OCI-LY1 (cell line): ENCODE measurements at regions not wholly inside any gene's neighbourhood (a gene's known extent, or its start where the extent isn't known, plus 50 kb on each side); places are given as distances from the start of the nearest gene placed in this dataset.

Experiments used
- H2AFZ ChIP-seq: fragments of 200-600 bp; sonication (generic), shearing (Covaris generic); 2 replicates; pipeline ENCODE4 v1.6.0; 2014; ENCODE audit warnings: antibody characterized with exemption, mild to moderate bottlenecking, low read length
- H3F3A ChIP-seq: fragments of 200-600 bp; sonication (generic), shearing (Covaris generic); 2 replicates; pipeline ENCODE4 v1.6.0; 2014; ENCODE audit warnings: mild to moderate bottlenecking, antibody characterized with exemption, low read length, moderate library complexity; ENCODE audit not compliant: insufficient read depth
- H3K27ac ChIP-seq: fragments of 200-600 bp; sonication (generic); 2 replicates; pipeline ENCODE4 v1.5.1; 2014; ENCODE audit warnings: low read length, mixed run types, mild to moderate bottlenecking, low read depth; ENCODE audit not compliant: poor library complexity, severe bottlenecking
- H3K27me3 ChIP-seq: fragments of 200-600 bp; sonication (generic); 2 replicates; pipeline ENCODE4 v1.6.0; 2014; ENCODE audit warnings: antibody characterized with exemption, mild to moderate bottlenecking, low read length, moderate library complexity; ENCODE audit not compliant: insufficient read depth
- H3K36me3 ChIP-seq: fragments of 200-600 bp; sonication (generic); 2 replicates; pipeline ENCODE4 v1.6.1; 2014; ENCODE audit warnings: mild to moderate bottlenecking, antibody characterized with exemption, low read length, moderate library complexity, mixed read lengths; ENCODE audit not compliant: insufficient read depth
- H3K4me1 ChIP-seq: fragments of 200-600 bp; sonication (generic); 2 replicates; pipeline ENCODE4 v1.5.1; 2014; ENCODE audit warnings: mild to moderate bottlenecking, low read length, moderate library complexity; ENCODE audit not compliant: insufficient read depth, severe bottlenecking
- H3K4me2 ChIP-seq: fragments of 200-600 bp; sonication (generic), shearing (Covaris generic); 2 replicates; pipeline ENCODE4 v1.6.1; 2014; ENCODE audit warnings: low read length
- H3K4me3 ChIP-seq: fragments of 200-600 bp; sonication (generic); 2 replicates; pipeline ENCODE4 v1.5.1; 2014; ENCODE audit warnings: low read length, low read depth, mild to moderate bottlenecking, mixed read lengths; ENCODE audit not compliant: poor library complexity, severe bottlenecking
- H3K79me2 ChIP-seq: fragments of 200-600 bp; shearing (Covaris generic); 2 replicates; pipeline ENCODE4 v1.6.1; 2016; ENCODE audit warnings: mixed run types, low read length, mixed read lengths; ENCODE audit not compliant: insufficient read depth
- H3K9ac ChIP-seq: fragments of 200-600 bp; sonication (generic), shearing (Covaris generic); 2 replicates; pipeline ENCODE4 v1.6.1; 2014; ENCODE audit warnings: mild to moderate bottlenecking, low read length, mixed read lengths
- H3K9me2 ChIP-seq: fragments of 200-600 bp; sonication (generic), shearing (Covaris generic); 2 replicates; pipeline ENCODE4 v1.6.1; 2014; ENCODE audit warnings: low read depth, mild to moderate bottlenecking, low read length, mixed read lengths
- H3K9me3 ChIP-seq: fragments of 200-600 bp; shearing (Covaris generic); 2 replicates; pipeline ENCODE4 v1.6.1; 2014; ENCODE audit warnings: low read length, mixed read lengths
- H4K20me1 ChIP-seq: fragments of 200-600 bp; sonication (generic), shearing (Covaris generic); 2 replicates; pipeline ENCODE4 v1.6.0; 2016; ENCODE audit warnings: mild to moderate bottlenecking, low read length; ENCODE audit not compliant: insufficient read depth
- CTCF ChIP-seq: fragments of 200-600 bp; sonication (generic), shearing (Covaris generic); IDR thresholded peaks from 2 replicates; pipeline ENCODE4 v1.5.1; 2017; ENCODE audit warnings: mild to moderate bottlenecking, antibody characterized with exemption, low read length, moderate library complexity, mixed read lengths
- EZH2 ChIP-seq: fragments of 200-600 bp; sonication (generic), shearing (Covaris generic); IDR thresholded peaks from 2 replicates; pipeline ENCODE4 v1.8.0; 2017; ENCODE audit warnings: borderline replicate concordance, mixed run types, mild to moderate bottlenecking, antibody characterized with exemption, low read length, moderate library complexity, mixed read lengths

GRCh38 chr4:60042231-60042652, 1157.9 kb upstream of the ADGRL3 start:
- H3K4me2 ChIP-seq, result no peak overlapping the region
- H3K9ac ChIP-seq, result no peak overlapping the region
- no peak for TF ChIP-seq EZH2
- TF ChIP-seq CTCF, result no peak
- no peaks in the 10 kb centered on the region for H3K36me3 ChIP-seq
- no peaks in the 10 kb centered on the region for H3F3A ChIP-seq
- H3K4me1 ChIP-seq, result no peaks in the 10 kb centered on the region
- H3K79me2 ChIP-seq, result no peaks in the 10 kb centered on the region
- H3K27ac ChIP-seq, result no peak overlapping the region
- H3K9me2 ChIP-seq, result no peaks in the 10 kb centered on the region
- H2AFZ ChIP-seq, result no peak overlapping the region
- no peaks in the 10 kb centered on the region for H3K9me3 ChIP-seq
- H3K27me3 ChIP-seq, result no peaks in the 10 kb centered on the region
- H3K4me3 ChIP-seq, result no peak overlapping the region
- H4K20me1 ChIP-seq, result no peaks in the 10 kb centered on the region

- Histone ChIP-seq H3K9me2 (no peaks in the 10 kb centered on the region), H4K20me1 (no peaks in the 10 kb centered on the region), H3K79me2 (no peaks in the 10 kb centered on the region), H3K27me3 (no peaks in the 10 kb centered on the region), H3K9ac (no peak overlapping the region), H3K36me3 (no peaks in the 10 kb centered on the region), H2AFZ (no peak overlapping the region), H3K4me1 (no peaks in the 10 kb centered on the region), H3K9me3 (no peaks in the 10 kb centered on the region), H3K4me3 (no peak overlapping the region), H3K4me2 (no peak overlapping the region), H3F3A (no peaks in the 10 kb centered on the region), H3K27ac (no peak overlapping the region)
- TF ChIP-seq EZH2 (no peak), CTCF (no peak)
Measured at GRCh38 chr4:60042941-60043340, 1157.2 kb upstream of the ADGRL3 start.

GRCh38 chr4:60078984-60079383, 1121.1 kb upstream of the ADGRL3 start:
- no peaks in the 10 kb centered on the region for H3K27me3 ChIP-seq
- no peaks in the 10 kb centered on the region for H3K9me3 ChIP-seq
- no peak for TF ChIP-seq EZH2
- no peak overlapping the region for H2AFZ ChIP-seq
- no peak overlapping the region for H3K27ac ChIP-seq
- no peaks in the 10 kb centered on the region for H3F3A ChIP-seq
- H3K79me2 ChIP-seq, result no peaks in the 10 kb centered on the region
- no peak overlapping the region for H3K4me3 ChIP-seq
- H3K9me2 ChIP-seq, result no peaks in the 10 kb centered on the region
- H3K9ac ChIP-seq, result no peak overlapping the region
- no peaks in the 10 kb centered on the region for H3K4me1 ChIP-seq
- H3K36me3 ChIP-seq, result no peaks in the 10 kb centered on the region
- H4K20me1 ChIP-seq, result no peaks in the 10 kb centered on the region
- H3K4me2 ChIP-seq, result no peak overlapping the region

- Histone ChIP-seq H3K9ac (no peak overlapping the region), H3K4me2 (no peak overlapping the region), H3K9me2 (no peaks in the 10 kb centered on the region), H2AFZ (no peak overlapping the region), H3K36me3 (no peaks in the 10 kb centered on the region), H3K27ac (no peak overlapping the region), H3K27me3 (no peaks in the 10 kb centered on the region), H4K20me1 (no peaks in the 10 kb centered on the region), H3K4me3 (no peak overlapping the region), H3K9me3 (no peaks in the 10 kb centered on the region), H3K79me2 (no peaks in the 10 kb centered on the region), H3F3A (no peaks in the 10 kb centered on the region), H3K4me1 (no peaks in the 10 kb centered on the region)
- TF ChIP-seq EZH2, result no peak
- no peak for TF ChIP-seq CTCF
Measured at GRCh38 chr4:60081839-60082238, 1118.3 kb upstream of the ADGRL3 start.
